ENCODE measurements at regions not wholly inside any gene's neighbourhood (a gene's known extent, or its start where the extent isn't known, plus 50 kb on each side); places are given as distances from the start of the nearest gene placed in this dataset.

DNA sequence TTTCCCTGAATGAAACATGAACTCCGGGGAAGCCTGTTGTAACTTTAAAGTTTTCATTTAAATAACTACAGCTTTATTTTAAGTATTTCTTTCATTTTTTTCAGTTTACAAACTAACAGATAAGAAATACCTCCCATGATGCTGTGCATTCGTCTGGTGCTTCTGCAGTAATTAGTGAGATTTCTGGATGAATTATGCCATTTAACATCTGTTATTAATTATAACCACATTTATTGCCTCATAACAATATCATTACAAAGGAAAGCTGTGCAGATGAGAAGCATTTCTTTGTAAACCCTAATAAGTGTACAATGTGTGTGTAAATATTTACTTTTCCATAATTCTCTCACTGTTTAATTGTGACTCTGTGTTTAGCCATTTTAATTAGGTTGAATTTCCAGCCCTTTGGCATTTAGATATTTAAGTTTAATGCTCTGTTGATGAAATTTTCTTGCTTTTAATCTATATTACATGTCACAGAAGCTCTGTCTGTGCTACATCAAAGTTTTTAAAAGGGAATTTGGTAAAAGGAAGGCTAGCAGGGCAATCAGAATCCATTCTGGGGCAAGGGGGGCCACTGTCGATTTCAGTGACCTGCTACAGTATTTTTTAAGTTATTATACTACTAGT, 418.0 kb downstream of the SPATA31D1 start:
- Histone ChIP-seq H3K4me3 (ENCODE audit: low read length) (no peak overlapping the region), H3K27me3 (ENCODE audit: low read length) (no peaks in the 10 kb centered on the region), H3K9ac (ENCODE audit: low read length) (no peak overlapping the region), H3K27ac (ENCODE audit: low read length) (no peak overlapping the region), H3K36me3 (ENCODE audit: insufficient read depth, low read length) (no peaks in the 10 kb centered on the region), H3K9me2 (replicated peaks; ENCODE audit: insufficient read depth, low read length) (no peaks in the 10 kb centered on the region), H3K4me1 (ENCODE audit: low read length) (no peaks in the 10 kb centered on the region), H4K20me1 (ENCODE audit: insufficient read depth, low read depth, low read length) (no peaks in the 10 kb centered on the region), H3K4me2 (ENCODE audit: low read depth, low read length, poor library complexity, severe bottlenecking) (no peak overlapping the region), H3K79me2 (ENCODE audit: low read length) (no peaks in the 10 kb centered on the region), H2AFZ (ENCODE audit: low read length) (no peak overlapping the region), H3K9me3 (ENCODE audit: low read length) (no peaks in the 10 kb centered on the region)
- DNase-seq, result no peak

GRCh38 chr9:82410306-82410705, 421.7 kb downstream of the SPATA31D1 start:
- no peak overlapping the region for H3K4me3 ChIP-seq (ENCODE audit: low read length)
- no peaks in the 10 kb centered on the region for H3K36me3 ChIP-seq (ENCODE audit: insufficient read depth, low read length)
- peaks cover 10% of the 10 kb centered on the region; the same call in 1 of the 2 replicates for H3K9me3 ChIP-seq (ENCODE audit: low read length)
- H3K9ac ChIP-seq (ENCODE audit: low read length), result no peak overlapping the region
- H3K4me2 ChIP-seq (ENCODE audit: low read depth, low read length, poor library complexity, severe bottlenecking), result no peak overlapping the region
- no peaks in the 10 kb centered on the region for H4K20me1 ChIP-seq (ENCODE audit: insufficient read depth, low read depth, low read length)
- H3K27ac ChIP-seq (ENCODE audit: low read length), result no peak overlapping the region
- H3K27me3 ChIP-seq (ENCODE audit: low read length), result no peaks in the 10 kb centered on the region
- no peaks in the 10 kb centered on the region for H3K79me2 ChIP-seq (ENCODE audit: low read length)
- DNase-seq, result no peak
- no peak overlapping the region for H2AFZ ChIP-seq (ENCODE audit: low read length)
- no peaks in the 10 kb centered on the region for H3K4me1 ChIP-seq (ENCODE audit: low read length)
- no peaks in the 10 kb centered on the region for H3K9me2 ChIP-seq (replicated peaks; ENCODE audit: insufficient read depth, low read length)

DNA sequence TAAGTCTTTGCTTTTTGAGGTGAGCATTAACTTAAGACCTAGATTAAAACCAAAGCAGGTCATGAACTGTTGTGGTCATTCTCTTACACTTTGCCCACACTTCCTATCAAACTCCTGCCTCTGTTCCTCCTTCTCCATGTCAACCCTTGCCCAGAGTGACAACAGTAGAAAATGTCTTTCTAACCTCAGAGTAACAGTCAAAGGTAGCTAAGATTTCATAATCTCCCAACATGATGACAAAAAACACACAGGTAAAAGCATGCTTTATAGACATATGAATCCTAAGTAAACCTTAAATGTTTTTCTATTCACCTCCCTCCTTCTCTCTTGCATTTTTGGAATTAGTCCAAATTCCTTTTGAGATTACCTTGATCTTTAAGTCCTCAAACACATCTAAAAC, 422.3 kb downstream of the SPATA31D1 start:
- Histone ChIP-seq H3K79me2 (ENCODE audit: low read length) (no peaks in the 10 kb centered on the region), H3K27me3 (ENCODE audit: low read length) (no peaks in the 10 kb centered on the region), H3K4me2 (ENCODE audit: low read depth, low read length, poor library complexity, severe bottlenecking) (no peak overlapping the region), H3K9me3 (ENCODE audit: low read length) (peaks cover 10% of the 10 kb centered on the region; the same call in 1 of the 2 replicates), H2AFZ (ENCODE audit: low read length) (no peak overlapping the region), H3K36me3 (ENCODE audit: insufficient read depth, low read length) (no peaks in the 10 kb centered on the region), H3K27ac (ENCODE audit: low read length) (no peak overlapping the region), H3K4me3 (ENCODE audit: low read length) (no peak overlapping the region), H3K9me2 (replicated peaks; ENCODE audit: insufficient read depth, low read length) (no peaks in the 10 kb centered on the region), H4K20me1 (ENCODE audit: insufficient read depth, low read depth, low read length) (no peaks in the 10 kb centered on the region), H3K9ac (ENCODE audit: low read length) (no peak overlapping the region), H3K4me1 (ENCODE audit: low read length) (no peaks in the 10 kb centered on the region)
- DNase-seq, result no peak

- Histone ChIP-seq H3K27ac (ENCODE audit: low read length) (no peak overlapping the region), H3K4me1 (ENCODE audit: low read length) (no peaks in the 10 kb centered on the region), H3K4me3 (ENCODE audit: low read length) (no peak overlapping the region), H3K9me2 (replicated peaks; ENCODE audit: insufficient read depth, low read length) (no peaks in the 10 kb centered on the region), H4K20me1 (ENCODE audit: insufficient read depth, low read depth, low read length) (no peaks in the 10 kb centered on the region), H3K27me3 (ENCODE audit: low read length) (no peaks in the 10 kb centered on the region), H2AFZ (ENCODE audit: low read length) (no peak overlapping the region), H3K36me3 (ENCODE audit: insufficient read depth, low read length) (no peaks in the 10 kb centered on the region), H3K9ac (ENCODE audit: low read length) (no peak overlapping the region), H3K9me3 (ENCODE audit: low read length) (peaks cover 21% of the 10 kb centered on the region), H3K4me2 (ENCODE audit: low read depth, low read length, poor library complexity, severe bottlenecking) (no peak overlapping the region), H3K79me2 (ENCODE audit: low read length) (no peaks in the 10 kb centered on the region)
- DNase-seq, result no peak
Measured at GRCh38 chr9:82412586-82413305, 424.2 kb downstream of the SPATA31D1 start.

DNA sequence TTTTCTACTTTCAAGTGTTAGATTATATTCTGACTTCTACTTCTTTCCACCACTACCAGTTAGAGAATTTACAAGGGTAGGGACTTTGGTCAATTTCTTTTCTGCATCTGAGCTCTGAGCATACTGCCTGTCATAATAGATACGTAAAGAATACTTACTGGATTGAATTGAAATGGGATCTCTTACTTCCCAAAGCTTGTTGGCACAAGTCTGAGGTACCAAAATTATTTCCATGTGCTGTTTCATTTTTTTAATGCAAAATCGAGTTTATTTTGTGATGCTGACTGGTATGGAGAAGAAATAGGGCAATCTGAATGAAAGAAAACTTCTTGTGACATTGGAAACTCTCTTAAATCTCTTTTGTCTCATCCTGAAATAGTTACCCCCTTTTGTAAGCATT, 428.9 kb downstream of the SPATA31D1 start:
- no peaks in the 10 kb centered on the region for H3K79me2 ChIP-seq (ENCODE audit: low read length)
- no peak overlapping the region for H3K27ac ChIP-seq (ENCODE audit: low read length)
- H3K4me3 ChIP-seq (ENCODE audit: low read length), result no peak overlapping the region
- no peak overlapping the region for H2AFZ ChIP-seq (ENCODE audit: low read length)
- no peak overlapping the region for H3K4me2 ChIP-seq (ENCODE audit: low read depth, low read length, poor library complexity, severe bottlenecking)
- no peak overlapping the region for H3K9ac ChIP-seq (ENCODE audit: low read length)
- no peaks in the 10 kb centered on the region for H3K27me3 ChIP-seq (ENCODE audit: low read length)
- H3K9me3 ChIP-seq (ENCODE audit: low read length), result peaks cover 21% of the 10 kb centered on the region
- no peak for DNase-seq
- H3K4me1 ChIP-seq (ENCODE audit: low read length), result no peaks in the 10 kb centered on the region
- H4K20me1 ChIP-seq (ENCODE audit: insufficient read depth, low read depth, low read length), result no peaks in the 10 kb centered on the region
- H3K9me2 ChIP-seq (replicated peaks; ENCODE audit: insufficient read depth, low read length), result no peaks in the 10 kb centered on the region
- H3K36me3 ChIP-seq (ENCODE audit: insufficient read depth, low read length), result no peaks in the 10 kb centered on the region

DNA sequence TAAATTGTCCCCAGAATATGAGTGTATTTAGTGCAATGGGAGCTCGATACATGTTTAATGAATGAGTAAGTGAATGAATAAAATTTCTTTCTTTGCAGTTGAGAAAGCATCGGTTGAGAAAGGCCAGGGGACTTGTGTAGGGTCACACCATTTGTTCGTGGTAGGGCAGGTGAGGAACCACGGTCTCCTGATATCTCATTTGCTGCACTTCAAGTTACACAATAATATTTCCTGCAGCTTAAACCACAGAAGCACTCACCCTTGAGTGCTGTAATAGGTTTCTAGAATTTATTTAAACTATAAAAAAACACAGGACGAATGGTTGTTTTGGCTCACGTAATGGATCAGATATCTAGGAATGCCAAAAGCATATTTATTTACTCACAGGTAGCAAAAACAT, 429.8 kb downstream of the SPATA31D1 start:
- no peak overlapping the region for H3K4me2 ChIP-seq (ENCODE audit: low read depth, low read length, poor library complexity, severe bottlenecking)
- H4K20me1 ChIP-seq (ENCODE audit: insufficient read depth, low read depth, low read length), result no peaks in the 10 kb centered on the region

DNA sequence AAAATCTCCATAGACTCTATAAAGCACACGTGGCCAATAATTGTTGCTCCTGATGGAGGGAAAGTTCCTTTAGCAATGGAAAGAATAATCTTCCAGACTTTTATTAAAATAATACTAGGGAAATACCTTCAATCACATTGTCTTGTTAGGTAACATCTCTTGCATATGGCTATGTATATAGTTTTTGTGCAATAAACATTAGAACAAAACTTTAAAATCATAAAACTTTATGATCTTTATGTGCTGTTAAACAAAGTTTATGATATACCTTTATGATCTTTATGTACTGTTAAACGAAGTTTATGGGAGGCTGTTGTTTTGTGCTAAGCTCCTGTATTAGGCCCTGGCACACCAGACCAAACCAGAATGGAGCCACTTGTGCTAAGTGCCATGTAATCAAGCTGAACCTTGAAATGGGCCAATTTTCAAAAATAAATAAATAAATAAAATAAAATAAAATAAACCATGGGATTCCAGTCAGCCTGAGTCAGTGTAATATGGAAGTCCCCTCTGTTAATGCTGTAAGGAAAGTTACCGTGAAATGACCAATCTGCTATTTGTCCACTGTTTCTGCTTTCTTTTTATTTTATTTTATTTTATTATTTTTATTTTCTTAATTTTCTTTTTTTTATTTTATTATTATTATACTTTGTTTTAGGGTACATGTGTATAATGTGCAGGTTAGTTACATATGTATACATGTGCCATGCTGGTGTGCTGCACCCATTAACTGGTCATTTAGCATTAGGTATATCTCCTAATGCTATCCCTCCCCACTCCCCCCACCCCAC, 431.3 kb downstream of the SPATA31D1 start:
- Histone ChIP-seq H3K27me3 (ENCODE audit: low read length) (no peaks in the 10 kb centered on the region), H3K36me3 (ENCODE audit: insufficient read depth, low read length) (no peaks in the 10 kb centered on the region), H3K79me2 (ENCODE audit: low read length) (no peaks in the 10 kb centered on the region), H4K20me1 (ENCODE audit: insufficient read depth, low read depth, low read length) (no peaks in the 10 kb centered on the region), H3K27ac (ENCODE audit: low read length) (no peak overlapping the region), H3K4me2 (ENCODE audit: low read depth, low read length, poor library complexity, severe bottlenecking) (no peak overlapping the region), H3K9me3 (ENCODE audit: low read length) (peaks cover 15% of the 10 kb centered on the region), H2AFZ (ENCODE audit: low read length) (no peak overlapping the region), H3K9ac (ENCODE audit: low read length) (no peak overlapping the region), H3K9me2 (replicated peaks; ENCODE audit: insufficient read depth, low read length) (no peaks in the 10 kb centered on the region), H3K4me1 (ENCODE audit: low read length) (no peaks in the 10 kb centered on the region), H3K4me3 (ENCODE audit: low read length) (no peak overlapping the region)
- DNase-seq, result no peak

More for the DNA sequence above, 429.8 kb downstream of the SPATA31D1 start:
- Histone ChIP-seq H3K4me1 (ENCODE audit: low read length) (no peaks in the 10 kb centered on the region), H3K9ac (ENCODE audit: low read length) (no peak overlapping the region), H3K4me3 (ENCODE audit: low read length) (no peak overlapping the region), H3K36me3 (ENCODE audit: insufficient read depth, low read length) (no peaks in the 10 kb centered on the region), H3K27me3 (ENCODE audit: low read length) (no peaks in the 10 kb centered on the region), H3K9me2 (replicated peaks; ENCODE audit: insufficient read depth, low read length) (no peaks in the 10 kb centered on the region), H3K27ac (ENCODE audit: low read length) (no peak overlapping the region), H2AFZ (ENCODE audit: low read length) (no peak overlapping the region), H3K9me3 (ENCODE audit: low read length) (peaks cover 21% of the 10 kb centered on the region), H3K79me2 (ENCODE audit: low read length) (no peaks in the 10 kb centered on the region)
- DNase-seq, result no peak

GRCh38 chr9:82421498-82421897, 432.9 kb downstream of the SPATA31D1 start:
- H3K9ac ChIP-seq (ENCODE audit: low read length), result no peak overlapping the region
- DNase-seq, result no peak
- no peak overlapping the region for H3K4me3 ChIP-seq (ENCODE audit: low read length)
- no peak overlapping the region for H3K4me2 ChIP-seq (ENCODE audit: low read depth, low read length, poor library complexity, severe bottlenecking)
- H3K79me2 ChIP-seq (ENCODE audit: low read length), result no peaks in the 10 kb centered on the region
- H3K27ac ChIP-seq (ENCODE audit: low read length), result no peak overlapping the region
- H3K4me1 ChIP-seq (ENCODE audit: low read length), result no peaks in the 10 kb centered on the region
- no peaks in the 10 kb centered on the region for H3K9me2 ChIP-seq (replicated peaks; ENCODE audit: insufficient read depth, low read length)
- no peaks in the 10 kb centered on the region for H4K20me1 ChIP-seq (ENCODE audit: insufficient read depth, low read depth, low read length)
- H3K27me3 ChIP-seq (ENCODE audit: low read length), result no peaks in the 10 kb centered on the region
- no peak overlapping the region for H2AFZ ChIP-seq (ENCODE audit: low read length)
- peaks cover 9% of the 10 kb centered on the region; the same call in 1 of the 2 replicates for H3K9me3 ChIP-seq (ENCODE audit: low read length)
- no peaks in the 10 kb centered on the region for H3K36me3 ChIP-seq (ENCODE audit: insufficient read depth, low read length)

Measured in Karpas-422 (cell line).